ENCODE measurements at regions not wholly inside any gene's neighbourhood (a gene's known extent, or its start where the extent isn't known, plus 50 kb on each side); places are given as distances from the start of the nearest gene placed in this dataset.

- Histone ChIP-seq H3K79me2 (ENCODE audit: insufficient read depth, low read length) (no peaks in the 10 kb centered on the region), H3F3A (ENCODE audit: insufficient read depth) (no peaks in the 10 kb centered on the region), H3K36me3 (ENCODE audit: low read length) (no peaks in the 10 kb centered on the region), H3K27me3 (ENCODE audit: low read length) (no peaks in the 10 kb centered on the region), H2AFZ (ENCODE audit: low read depth, low read length, severe bottlenecking) (no peak overlapping the region), H3K9me2 (replicated peaks; ENCODE audit: insufficient read depth, low read length) (no peaks in the 10 kb centered on the region), H3K4me3 (ENCODE audit: insufficient read depth, low read length, poor library complexity, severe bottlenecking) (no peak overlapping the region), H3K4me2 (ENCODE audit: low read depth, low read length, poor library complexity, severe bottlenecking) (no peak overlapping the region), H4K20me1 (ENCODE audit: low read depth, low read length) (no peaks in the 10 kb centered on the region), H3K9ac (ENCODE audit: low read length) (no peak overlapping the region), H3K27ac (ENCODE audit: low read depth, low read length) (no peak overlapping the region), H3K9me3 (ENCODE audit: insufficient read depth, low read length) (no peaks in the 10 kb centered on the region; the same call in 1 of the 2 replicates)
- TF ChIP-seq CTCF (IDR thresholded peaks at IDR 0.05; ENCODE audit: insufficient read depth, low read length, poor library complexity, severe bottlenecking) (no peak), EZH2phosphoT487 (conservative IDR thresholded peaks at IDR 0.05; ENCODE audit: low read length) (no peak)
These were observed 930.6 kb upstream of the ZNF722 start for GRCh38 chr7:63067897-63068585.

GRCh38 chr7:63070696-63071095 lies 928.0 kb upstream of the ZNF722 start:
- no peak for TF ChIP-seq CTCF (IDR thresholded peaks at IDR 0.05; ENCODE audit: insufficient read depth, low read length, poor library complexity, severe bottlenecking)
- no peak for TF ChIP-seq EZH2phosphoT487 (conservative IDR thresholded peaks at IDR 0.05; ENCODE audit: low read length)
- H3K36me3 ChIP-seq (ENCODE audit: low read length), result no peaks in the 10 kb centered on the region
- H3K9ac ChIP-seq (ENCODE audit: low read length), result no peak overlapping the region
- no peaks in the 10 kb centered on the region for H4K20me1 ChIP-seq (ENCODE audit: low read depth, low read length)
- no peak overlapping the region for H3K27ac ChIP-seq (ENCODE audit: low read depth, low read length)
- H3F3A ChIP-seq (ENCODE audit: insufficient read depth), result no peaks in the 10 kb centered on the region
- no peaks in the 10 kb centered on the region for H3K79me2 ChIP-seq (ENCODE audit: insufficient read depth, low read length)
- H3K9me2 ChIP-seq (replicated peaks; ENCODE audit: insufficient read depth, low read length), result no peaks in the 10 kb centered on the region
- H3K4me3 ChIP-seq (ENCODE audit: insufficient read depth, low read length, poor library complexity, severe bottlenecking), result no peak overlapping the region
- no peak overlapping the region for H2AFZ ChIP-seq (ENCODE audit: low read depth, low read length, severe bottlenecking)
- H3K4me2 ChIP-seq (ENCODE audit: low read depth, low read length, poor library complexity, severe bottlenecking), result no peak overlapping the region
- no peaks in the 10 kb centered on the region for H3K27me3 ChIP-seq (ENCODE audit: low read length)
- H3K9me3 ChIP-seq (ENCODE audit: insufficient read depth, low read length), result no peaks in the 10 kb centered on the region; the same call in 1 of the 2 replicates

DNA sequence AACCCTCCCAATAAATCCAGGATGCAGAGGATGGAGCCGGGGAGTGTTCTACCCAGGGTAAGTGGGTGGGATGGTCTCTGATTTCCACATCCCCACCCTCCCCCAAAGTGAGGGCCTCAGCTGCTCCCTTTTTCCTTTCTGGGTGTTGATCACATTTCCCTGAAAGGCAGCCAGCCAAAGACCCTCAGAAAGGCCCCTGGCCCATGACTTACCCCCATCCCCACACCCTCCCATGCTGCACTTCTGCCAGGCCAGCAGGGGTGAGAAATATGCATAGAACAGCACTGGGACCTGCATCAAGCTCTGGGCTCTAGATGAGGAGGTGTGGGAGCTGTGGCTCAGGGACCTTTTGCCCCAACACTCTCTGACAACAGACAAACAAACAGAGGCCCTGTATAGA lies 927.3 kb upstream of the ZNF722 start:
- no peak overlapping the region for H3K4me2 ChIP-seq (ENCODE audit: low read depth, low read length, poor library complexity, severe bottlenecking)
- H3K9me3 ChIP-seq (ENCODE audit: insufficient read depth, low read length), result no peaks in the 10 kb centered on the region; the same call in 1 of the 2 replicates
- no peaks in the 10 kb centered on the region for H3K79me2 ChIP-seq (ENCODE audit: insufficient read depth, low read length)
- H3K27ac ChIP-seq (ENCODE audit: low read depth, low read length), result no peak overlapping the region
- no peaks in the 10 kb centered on the region for H4K20me1 ChIP-seq (ENCODE audit: low read depth, low read length)
- no peaks in the 10 kb centered on the region for H3K27me3 ChIP-seq (ENCODE audit: low read length)
- H3K36me3 ChIP-seq (ENCODE audit: low read length), result no peaks in the 10 kb centered on the region
- no peaks in the 10 kb centered on the region for H3F3A ChIP-seq (ENCODE audit: insufficient read depth)
- no peak overlapping the region for H2AFZ ChIP-seq (ENCODE audit: low read depth, low read length, severe bottlenecking)
- H3K9ac ChIP-seq (ENCODE audit: low read length), result no peak overlapping the region
- no peak overlapping the region for H3K4me3 ChIP-seq (ENCODE audit: insufficient read depth, low read length, poor library complexity, severe bottlenecking)
- H3K9me2 ChIP-seq (replicated peaks; ENCODE audit: insufficient read depth, low read length), result no peaks in the 10 kb centered on the region
- TF ChIP-seq EZH2phosphoT487 (conservative IDR thresholded peaks at IDR 0.05; ENCODE audit: low read length) (no peak), CTCF (IDR thresholded peaks at IDR 0.05; ENCODE audit: insufficient read depth, low read length, poor library complexity, severe bottlenecking) (no peak)
